ENCODE measurements at regions not wholly inside any gene's neighbourhood (a gene's known extent, or its start where the extent isn't known, plus 50 kb on each side); places are given as distances from the start of the nearest gene placed in this dataset.

DNA sequence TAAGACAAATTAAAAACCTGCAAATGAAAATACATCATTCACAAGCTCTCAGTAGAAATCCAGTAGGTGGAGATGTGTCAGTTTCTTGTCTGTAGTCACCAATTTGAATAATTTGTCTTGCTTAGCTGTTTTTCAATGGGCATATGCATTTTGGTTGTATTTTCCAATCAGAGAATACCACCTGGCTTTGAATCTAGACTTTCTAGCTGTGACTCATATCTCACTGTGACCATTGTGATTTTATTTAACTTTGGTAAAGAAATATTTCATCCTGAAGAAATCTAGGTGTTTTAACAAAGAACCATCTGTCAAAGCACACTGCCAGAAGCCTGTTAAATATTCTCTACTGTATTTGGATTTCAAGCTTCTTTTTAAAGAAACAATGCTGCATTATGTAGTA lies 1650.6 kb upstream of the IGFBP7 start:
- H3K27ac Mint-ChIP-seq = no peak overlapping the region
- DNase-seq = no peak
- no peak for ATAC-seq (ENCODE audit: low read depth in 2 of 2)
- H3K27me3 Mint-ChIP-seq = no peaks in the 10 kb centered on the region
- no peaks in the 10 kb centered on the region for H3K36me3 Mint-ChIP-seq
- H3K9me3 Mint-ChIP-seq = no peaks in the 10 kb centered on the region
- no peaks in the 10 kb centered on the region for H3K4me1 Mint-ChIP-seq
- H3K4me3 Mint-ChIP-seq = no peak overlapping the region

DNA sequence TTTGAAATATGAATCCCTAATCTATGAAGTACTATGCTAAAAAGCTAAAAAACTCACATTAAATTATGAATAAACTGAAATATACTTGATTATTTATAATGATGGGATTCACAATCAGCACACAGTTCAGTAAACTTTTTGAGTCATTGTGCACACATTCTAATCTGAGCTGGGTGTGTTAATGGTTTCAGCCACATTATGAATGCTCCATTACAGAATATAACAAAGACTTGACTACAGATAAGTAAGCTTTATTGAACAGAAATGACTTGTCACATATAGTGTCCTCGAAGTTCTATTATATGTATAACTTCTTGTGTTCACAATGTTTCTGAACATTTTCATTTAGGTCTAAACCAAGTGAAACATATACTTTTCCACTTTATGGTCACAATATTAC lies 1649.9 kb upstream of the IGFBP7 start:
- DNase-seq (no peak), ATAC-seq (ENCODE audit: low read depth in 2 of 2) (no peak)
- Mint-ChIP-seq H3K27ac (no peak overlapping the region), H3K36me3 (no peaks in the 10 kb centered on the region), H3K9me3 (no peaks in the 10 kb centered on the region), H3K4me1 (no peaks in the 10 kb centered on the region), H3K4me3 (no peak overlapping the region), H3K27me3 (no peaks in the 10 kb centered on the region)

DNA sequence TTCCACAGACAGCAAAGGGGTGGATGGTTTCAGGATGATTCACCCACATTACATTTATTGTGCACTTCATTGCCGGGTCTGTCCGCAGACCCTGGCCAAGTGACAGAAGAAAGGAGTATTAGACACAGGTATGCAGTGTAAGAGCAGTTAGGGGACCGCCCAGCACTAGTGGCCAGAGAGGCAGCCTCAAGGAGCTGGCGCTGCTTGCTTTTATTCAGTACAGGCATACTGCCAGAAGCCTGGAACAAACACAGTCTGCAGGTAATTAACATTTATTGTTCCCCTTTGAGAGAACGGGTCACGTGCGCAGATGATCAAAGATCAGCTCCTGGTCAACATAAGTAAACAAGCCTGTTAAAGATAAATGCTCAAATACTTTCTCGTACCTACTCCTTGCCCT lies 1639.0 kb upstream of the IGFBP7 start:
- H3K36me3 Mint-ChIP-seq = no peaks in the 10 kb centered on the region
- H3K27ac Mint-ChIP-seq = no peak overlapping the region
- H3K27me3 Mint-ChIP-seq = no peaks in the 10 kb centered on the region
- H3K4me1 Mint-ChIP-seq = no peaks in the 10 kb centered on the region
- no peak overlapping the region for H3K4me3 Mint-ChIP-seq
- peaks cover 0 to 4% (median 0%) of the 10 kb centered on the region in 7 donors for H3K9me3 Mint-ChIP-seq
- DNase-seq (no peak), ATAC-seq (ENCODE audit: low read depth in 2 of 2) (no peak)

DNA sequence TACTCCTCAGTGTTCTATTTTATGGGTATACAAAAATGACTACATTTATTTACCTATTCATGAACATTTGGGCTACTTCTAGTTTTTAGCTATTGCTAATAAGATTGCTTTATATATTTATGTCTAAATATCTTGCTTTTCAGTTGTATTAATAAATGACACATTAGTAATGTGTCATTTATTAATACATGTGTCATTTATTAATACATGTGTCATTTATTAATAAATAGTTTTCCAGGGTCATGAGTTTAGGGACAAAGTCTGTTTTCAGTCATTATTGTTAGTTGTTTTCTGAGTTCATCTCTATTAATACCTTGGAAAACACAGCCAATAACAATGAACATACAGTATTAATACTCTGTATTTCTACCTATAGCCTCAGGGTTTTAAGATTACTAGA lies 1630.7 kb upstream of the IGFBP7 start:
- H3K4me3 Mint-ChIP-seq = no peak overlapping the region
- H3K9me3 Mint-ChIP-seq = peaks cover 0 to 11% (median 3%) of the 10 kb centered on the region in 7 donors
- no peaks in the 10 kb centered on the region for H3K27me3 Mint-ChIP-seq
- no peaks in the 10 kb centered on the region for H3K4me1 Mint-ChIP-seq
- H3K27ac Mint-ChIP-seq = no peak overlapping the region
- no peak for DNase-seq
- H3K36me3 Mint-ChIP-seq = no peaks in the 10 kb centered on the region
- ATAC-seq (ENCODE audit: low read depth in 2 of 2) = no peak

DNA sequence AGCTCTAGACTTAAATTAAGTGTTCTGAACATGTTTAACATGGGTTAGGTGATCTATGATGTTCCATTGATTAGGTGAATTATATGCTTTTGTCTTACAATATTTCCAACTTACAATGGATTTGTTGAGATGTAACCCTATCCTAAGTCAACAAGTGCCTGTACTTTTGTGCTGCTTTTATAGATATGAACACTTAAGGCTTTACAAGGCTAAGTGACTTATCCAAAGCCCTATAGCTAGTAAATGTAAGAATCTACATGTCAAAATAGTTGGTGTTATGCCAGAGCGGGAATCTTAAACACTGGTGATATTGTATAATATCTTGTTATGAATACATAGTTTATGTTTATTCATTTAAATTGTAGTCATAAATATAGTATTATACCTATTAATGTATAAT lies 1629.1 kb upstream of the IGFBP7 start:
- Mint-ChIP-seq H3K36me3 (no peaks in the 10 kb centered on the region), H3K27me3 (no peaks in the 10 kb centered on the region), H3K4me1 (no peaks in the 10 kb centered on the region), H3K9me3 (peaks cover 0 to 11% (median 3%) of the 10 kb centered on the region in 7 donors), H3K4me3 (no peak overlapping the region), H3K27ac (no peak overlapping the region)
- ATAC-seq (ENCODE audit: low read depth in 2 of 2) (no peak), DNase-seq (no peak)

DNA sequence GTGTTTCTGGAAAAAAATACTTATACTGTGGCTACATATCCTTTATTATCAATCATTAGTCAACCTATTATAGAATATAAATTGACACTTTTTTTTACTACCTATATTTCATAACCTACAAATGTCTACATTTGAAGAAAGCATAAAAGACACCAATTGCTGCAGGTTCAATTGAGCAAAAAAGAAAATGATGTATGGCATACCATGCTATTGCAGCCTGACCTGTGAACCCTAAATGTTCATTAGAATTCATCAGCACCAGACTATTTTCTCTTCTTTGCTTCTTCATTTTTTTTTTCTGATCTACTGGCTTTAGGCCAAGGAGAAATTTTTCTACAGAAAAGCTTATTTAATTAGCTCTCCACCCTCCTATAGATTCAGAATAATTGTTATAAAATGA lies 1628.2 kb upstream of the IGFBP7 start:
- Mint-ChIP-seq H3K4me1 (no peaks in the 10 kb centered on the region), H3K9me3 (peaks cover 0 to 11% (median 3%) of the 10 kb centered on the region in 7 donors), H3K4me3 (no peak overlapping the region), H3K27me3 (no peaks in the 10 kb centered on the region), H3K36me3 (no peaks in the 10 kb centered on the region), H3K27ac (no peak overlapping the region)
- DNase-seq = no peak
- ATAC-seq (ENCODE audit: low read depth in 2 of 2) = no peak

DNA sequence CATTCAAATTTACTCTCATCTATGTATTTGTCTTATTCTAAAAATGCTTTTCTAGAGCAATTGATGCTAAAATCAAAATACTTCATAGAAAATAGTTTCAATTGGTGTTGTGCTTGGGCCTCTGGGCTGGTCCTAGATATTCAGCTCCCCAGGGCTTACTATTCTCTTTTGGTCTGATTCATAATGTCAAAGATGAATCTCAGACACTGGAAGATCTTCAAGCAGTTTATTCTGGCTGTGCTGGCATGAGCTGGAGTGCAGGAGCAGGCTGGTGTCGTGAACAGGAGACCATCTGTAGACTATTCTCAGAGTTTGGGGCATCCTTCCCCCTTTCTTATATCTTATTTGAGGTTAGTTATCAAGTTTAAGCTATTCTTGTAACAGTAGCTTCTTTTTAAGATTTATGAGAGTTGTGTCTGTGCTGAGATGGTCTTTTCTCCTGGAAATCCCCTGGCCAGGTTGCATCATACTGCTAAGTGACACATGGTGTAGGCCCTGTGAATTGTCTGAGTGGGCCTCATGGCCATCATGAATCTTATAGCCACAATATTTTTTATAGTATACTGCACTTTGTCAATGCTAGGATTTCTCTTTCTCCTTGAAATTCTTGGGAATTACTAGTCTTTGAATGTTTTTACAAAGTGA lies 1624.0 kb upstream of the IGFBP7 start:
- no peaks in the 10 kb centered on the region for H3K27me3 Mint-ChIP-seq
- H3K4me3 Mint-ChIP-seq = no peak overlapping the region

DNA sequence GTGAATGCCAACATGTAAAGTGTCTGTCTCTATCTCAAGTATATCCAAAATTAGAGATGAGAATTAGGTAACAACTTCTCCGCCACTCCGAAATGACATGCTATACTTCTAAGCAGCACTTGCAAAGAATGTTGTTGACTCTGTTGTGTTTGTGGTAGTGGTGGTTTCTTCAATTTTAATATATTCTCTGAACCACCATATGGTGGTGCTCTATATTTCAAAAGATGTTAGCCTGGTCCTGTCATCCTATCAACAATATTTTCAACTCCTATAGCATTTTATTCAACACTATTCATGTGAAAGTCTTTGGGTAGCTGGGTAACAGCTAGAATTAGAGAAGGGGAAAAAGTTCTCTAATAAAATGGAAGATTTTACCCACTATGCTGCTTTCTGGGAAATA lies 1622.8 kb upstream of the IGFBP7 start:
- no peak for ATAC-seq (ENCODE audit: low read depth in 2 of 2)
- no peaks in the 10 kb centered on the region for H3K36me3 Mint-ChIP-seq
- H3K4me1 Mint-ChIP-seq = no peaks in the 10 kb centered on the region
- no peak overlapping the region for H3K4me3 Mint-ChIP-seq
- H3K27me3 Mint-ChIP-seq = no peaks in the 10 kb centered on the region
- DNase-seq = no peak
- peaks cover 0 to 8% (median 2%) of the 10 kb centered on the region in 7 donors for H3K9me3 Mint-ChIP-seq
- H3K27ac Mint-ChIP-seq = no peak overlapping the region

More for the DNA sequence above, 1624.0 kb upstream of the IGFBP7 start:
- DNase-seq (no peak), ATAC-seq (ENCODE audit: low read depth in 2 of 2) (no peak)
- H3K4me1 Mint-ChIP-seq = no peaks in the 10 kb centered on the region
- peaks cover 0 to 8% (median 2%) of the 10 kb centered on the region in 7 donors for H3K9me3 Mint-ChIP-seq
- H3K27ac Mint-ChIP-seq = no peak overlapping the region
- H3K36me3 Mint-ChIP-seq = no peaks in the 10 kb centered on the region

DNA sequence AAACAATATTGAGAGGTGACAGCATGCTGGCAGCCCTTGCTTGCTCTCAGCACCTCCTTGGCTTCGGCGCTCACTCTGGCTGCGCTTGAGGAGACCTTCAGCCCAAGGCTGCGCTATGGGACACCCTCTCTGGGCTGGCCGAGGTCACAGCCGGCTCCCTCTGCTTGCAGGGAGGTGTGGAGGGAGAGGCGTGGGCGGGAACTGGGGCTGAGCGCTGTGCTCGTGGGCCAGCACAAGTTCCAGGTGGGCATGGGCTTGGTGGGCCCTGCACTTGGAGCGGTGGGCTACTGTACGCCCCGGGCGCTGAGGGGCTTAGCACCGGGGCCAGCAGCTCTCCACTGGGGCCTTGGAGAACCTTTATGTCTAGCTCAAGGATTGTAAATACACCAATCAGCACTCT lies 1613.8 kb upstream of the IGFBP7 start:
- no peaks in the 10 kb centered on the region for H3K9me3 Mint-ChIP-seq

DNA sequence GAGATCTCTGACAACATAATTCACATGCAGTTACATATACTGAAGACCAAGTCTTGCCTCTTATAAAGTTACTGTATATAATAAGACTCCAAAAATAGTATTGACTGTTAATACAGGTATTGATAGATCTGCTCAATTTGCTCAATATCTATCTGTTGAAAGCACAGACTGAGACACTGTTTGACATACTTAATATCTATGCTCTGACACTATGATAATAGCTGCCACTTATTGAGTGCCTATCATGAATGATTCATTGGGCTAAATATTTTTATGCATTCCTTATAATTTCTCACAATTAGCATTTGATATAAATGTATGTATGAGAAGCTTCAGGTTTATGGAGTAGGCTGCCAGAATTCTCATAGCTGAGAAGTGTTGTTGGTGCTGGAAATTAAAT lies 1600.9 kb upstream of the IGFBP7 start:
- DNase-seq (no peak), ATAC-seq (ENCODE audit: low read depth in 2 of 2) (no peak)
- Mint-ChIP-seq H3K4me1 (no peaks in the 10 kb centered on the region), H3K4me3 (no peak overlapping the region), H3K9me3 (peaks cover 0 to 7% (median 2%) of the 10 kb centered on the region in 7 donors), H3K36me3 (no peaks in the 10 kb centered on the region), H3K27me3 (no peaks in the 10 kb centered on the region), H3K27ac (no peak overlapping the region)

More for the DNA sequence above, 1613.8 kb upstream of the IGFBP7 start:
- Mint-ChIP-seq H3K4me3 (no peak overlapping the region), H3K4me1 (no peaks in the 10 kb centered on the region), H3K36me3 (no peaks in the 10 kb centered on the region), H3K27ac (no peak overlapping the region), H3K27me3 (no peaks in the 10 kb centered on the region)
- ATAC-seq (ENCODE audit: low read depth in 2 of 2) = no peak
- DNase-seq = no peak

DNA sequence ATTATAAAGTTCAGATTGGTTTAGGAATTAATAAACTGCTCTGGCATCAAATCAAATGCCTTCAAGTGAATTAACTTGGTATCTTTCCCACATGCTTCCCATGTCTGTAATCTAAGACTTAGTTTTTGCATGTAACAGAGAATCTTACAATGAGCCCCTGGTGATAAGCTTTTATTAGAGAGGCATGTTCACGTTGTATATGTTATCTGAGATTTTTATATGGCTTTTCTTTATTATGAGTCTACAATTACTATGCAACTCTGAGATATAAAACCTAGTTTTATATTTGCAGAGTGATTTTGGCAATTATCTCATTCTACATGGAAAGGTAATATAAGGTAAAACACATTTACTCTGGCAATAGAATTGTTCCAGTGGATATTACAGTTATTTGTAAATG lies 1578.4 kb upstream of the IGFBP7 start:
- DNase-seq (no peak), ATAC-seq (ENCODE audit: low read depth in 2 of 2) (no peak)
- H3K36me3 Mint-ChIP-seq = no peaks in the 10 kb centered on the region
- peaks cover 0 to 4% (median 2%) of the 10 kb centered on the region in 7 donors for H3K9me3 Mint-ChIP-seq
- no peaks in the 10 kb centered on the region for H3K27me3 Mint-ChIP-seq
- no peaks in the 10 kb centered on the region for H3K4me1 Mint-ChIP-seq
- no peak overlapping the region for H3K4me3 Mint-ChIP-seq
- H3K27ac Mint-ChIP-seq = no peak overlapping the region

DNA sequence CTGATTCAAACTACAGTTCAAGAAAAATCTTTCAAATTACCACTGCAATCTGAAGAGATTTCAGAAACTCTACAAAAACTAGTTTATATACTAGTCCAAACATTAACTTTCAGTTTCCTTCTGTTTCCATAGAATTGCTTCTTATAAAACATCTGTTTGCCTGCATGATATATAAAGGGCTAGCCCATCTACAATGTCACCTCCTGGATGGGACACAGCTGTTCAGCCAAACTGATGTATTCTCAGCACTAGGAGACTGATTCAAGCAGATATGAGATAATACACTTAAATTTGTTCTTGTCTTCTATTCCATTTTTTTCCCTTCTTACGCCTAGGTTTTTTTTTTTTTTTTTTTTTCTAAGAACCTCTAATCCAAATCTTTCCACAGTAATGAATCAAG lies 1569.7 kb upstream of the IGFBP7 start:
- Mint-ChIP-seq H3K4me3 (no peak overlapping the region), H3K27ac (no peak overlapping the region)

DNA sequence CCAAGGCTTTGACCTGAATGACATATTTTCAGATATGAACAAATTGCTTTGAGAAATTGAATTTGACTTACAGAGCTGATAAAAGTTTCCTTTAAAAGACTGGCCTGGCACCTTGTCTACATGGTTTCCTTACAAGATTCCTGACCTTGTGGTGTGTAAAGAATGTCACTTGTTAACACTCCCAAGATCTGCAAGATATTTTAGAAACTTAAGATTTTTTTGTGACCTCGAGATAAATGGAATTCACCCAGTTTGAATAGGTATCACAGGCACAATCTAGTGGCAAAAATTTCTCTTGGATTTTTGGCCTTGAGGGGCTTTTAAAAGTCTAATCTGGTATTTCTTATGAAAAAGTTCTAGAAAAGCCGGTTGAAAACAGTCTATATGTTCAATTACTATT lies 1568.9 kb upstream of the IGFBP7 start:
- H3K36me3 Mint-ChIP-seq = no peaks in the 10 kb centered on the region
- H3K9me3 Mint-ChIP-seq = peaks cover 0 to 4% (median 0%) of the 10 kb centered on the region in 7 donors
- H3K27ac Mint-ChIP-seq = no peak overlapping the region
- H3K4me3 Mint-ChIP-seq = no peak overlapping the region
- H3K27me3 Mint-ChIP-seq = no peaks in the 10 kb centered on the region
- DNase-seq (no peak), ATAC-seq (ENCODE audit: low read depth in 2 of 2) (no peak)
- no peaks in the 10 kb centered on the region for H3K4me1 Mint-ChIP-seq

More for the DNA sequence above, 1569.7 kb upstream of the IGFBP7 start:
- Mint-ChIP-seq H3K9me3 (peaks cover 0 to 2% (median 0%) of the 10 kb centered on the region in 7 donors), H3K36me3 (no peaks in the 10 kb centered on the region), H3K4me1 (no peaks in the 10 kb centered on the region), H3K27me3 (no peaks in the 10 kb centered on the region)
- DNase-seq = no peak
- no peak for ATAC-seq (ENCODE audit: low read depth in 2 of 2)

DNA sequence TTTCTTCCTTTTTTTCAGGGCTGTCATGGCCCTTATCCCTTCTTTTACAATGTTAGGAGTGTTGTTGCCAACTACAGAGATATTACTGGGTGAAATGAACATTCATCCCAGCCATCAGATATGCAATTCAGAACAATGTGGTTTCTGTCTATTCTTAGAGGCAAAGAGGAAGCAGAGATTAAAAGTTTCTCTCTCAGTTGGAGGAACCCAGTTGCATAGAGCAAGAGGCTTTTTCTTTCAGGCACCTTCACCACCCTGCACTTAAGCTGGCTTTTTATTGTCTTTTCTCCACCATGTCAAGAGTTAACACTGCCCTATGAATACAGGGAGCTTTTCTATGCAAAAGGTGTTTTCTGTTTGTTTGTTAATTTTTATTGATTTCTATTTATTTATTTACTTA lies 1559.6 kb upstream of the IGFBP7 start:
- ATAC-seq (ENCODE audit: low read depth in 2 of 2) = no peak
- peaks cover 3 to 34% (median 9%) of the 10 kb centered on the region in 7 donors for H3K9me3 Mint-ChIP-seq
- no peaks in the 10 kb centered on the region for H3K36me3 Mint-ChIP-seq
- H3K27ac Mint-ChIP-seq = no peak overlapping the region
- DNase-seq = no peak
- no peaks in the 10 kb centered on the region for H3K27me3 Mint-ChIP-seq
- no peaks in the 10 kb centered on the region for H3K4me1 Mint-ChIP-seq
- no peak overlapping the region for H3K4me3 Mint-ChIP-seq

DNA sequence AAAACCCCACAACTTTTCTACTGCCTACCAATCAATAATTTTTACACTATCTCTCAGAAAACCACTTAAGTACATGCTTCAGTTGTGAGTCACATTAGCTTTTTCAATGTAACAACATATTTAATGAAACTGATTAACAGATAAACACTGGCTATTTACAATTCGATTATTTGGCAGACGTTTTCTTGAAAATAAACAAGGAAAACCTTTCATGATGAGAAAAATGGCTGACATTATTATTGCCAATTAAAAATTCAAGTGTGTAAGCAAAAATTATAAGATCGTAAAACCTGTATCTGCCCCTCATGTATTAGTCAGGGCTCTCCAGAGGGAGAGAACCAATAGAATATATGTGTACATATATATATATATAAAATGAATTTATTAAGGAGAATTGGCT lies 1555.5 kb upstream of the IGFBP7 start:
- no peaks in the 10 kb centered on the region for H3K27me3 Mint-ChIP-seq
- no peak for DNase-seq
- no peak for ATAC-seq (ENCODE audit: low read depth in 2 of 2)
- H3K36me3 Mint-ChIP-seq = no peaks in the 10 kb centered on the region
- H3K9me3 Mint-ChIP-seq = peaks cover 0 to 20% (median 10%) of the 10 kb centered on the region in 7 donors
- H3K27ac Mint-ChIP-seq = no peak overlapping the region
- H3K4me1 Mint-ChIP-seq = no peaks in the 10 kb centered on the region
- no peak overlapping the region for H3K4me3 Mint-ChIP-seq

Data from naive B cell (primary cell).